B cell (primary cell): ENCODE measurements at regions not wholly inside any gene's neighbourhood (a gene's known extent, or its start where the extent isn't known, plus 50 kb on each side); places are given as distances from the start of the nearest gene placed in this dataset.

Experiments used
- EZH2 ChIP-seq: IDR thresholded peaks from 2 replicates; pipeline ENCODE4 v1.6.1; 2012; ENCODE audit warnings: borderline replicate concordance, low read depth, mild to moderate bottlenecking, moderate library complexity, low read length; ENCODE audit not compliant: insufficient read depth, poor library complexity, severe bottlenecking
- TF ChIP-seq, protein P1 (sequence below): fragments of 200-600 bp; IDR thresholded peaks from one replicate; pipeline ENCODE4 v1.8.0; 2022; ENCODE audit warnings: antibody characterized with exemption, mild to moderate bottlenecking

DNA sequence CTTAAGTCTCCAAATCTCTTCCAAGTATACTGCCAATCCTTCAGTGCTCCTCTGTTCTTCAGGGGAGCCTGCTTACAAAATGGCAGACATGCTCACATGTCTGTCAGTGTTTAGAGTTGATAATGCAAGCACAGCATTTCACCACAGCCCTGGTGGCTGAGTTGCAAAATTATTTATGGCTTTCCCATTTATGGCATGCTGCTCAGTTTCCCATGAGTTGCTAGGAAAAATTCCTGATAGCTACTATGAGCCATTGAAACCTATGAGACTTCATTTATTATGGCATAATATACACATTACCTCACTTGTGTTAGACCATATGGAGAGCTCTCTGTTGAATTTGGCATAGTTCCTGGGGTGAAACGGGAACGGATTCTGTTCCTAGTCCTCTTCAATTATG is 448.7 kb upstream of the TCF4 start:
- no peak for TF ChIP-seq EZH2
- TF ChIP-seq, protein P1, sequence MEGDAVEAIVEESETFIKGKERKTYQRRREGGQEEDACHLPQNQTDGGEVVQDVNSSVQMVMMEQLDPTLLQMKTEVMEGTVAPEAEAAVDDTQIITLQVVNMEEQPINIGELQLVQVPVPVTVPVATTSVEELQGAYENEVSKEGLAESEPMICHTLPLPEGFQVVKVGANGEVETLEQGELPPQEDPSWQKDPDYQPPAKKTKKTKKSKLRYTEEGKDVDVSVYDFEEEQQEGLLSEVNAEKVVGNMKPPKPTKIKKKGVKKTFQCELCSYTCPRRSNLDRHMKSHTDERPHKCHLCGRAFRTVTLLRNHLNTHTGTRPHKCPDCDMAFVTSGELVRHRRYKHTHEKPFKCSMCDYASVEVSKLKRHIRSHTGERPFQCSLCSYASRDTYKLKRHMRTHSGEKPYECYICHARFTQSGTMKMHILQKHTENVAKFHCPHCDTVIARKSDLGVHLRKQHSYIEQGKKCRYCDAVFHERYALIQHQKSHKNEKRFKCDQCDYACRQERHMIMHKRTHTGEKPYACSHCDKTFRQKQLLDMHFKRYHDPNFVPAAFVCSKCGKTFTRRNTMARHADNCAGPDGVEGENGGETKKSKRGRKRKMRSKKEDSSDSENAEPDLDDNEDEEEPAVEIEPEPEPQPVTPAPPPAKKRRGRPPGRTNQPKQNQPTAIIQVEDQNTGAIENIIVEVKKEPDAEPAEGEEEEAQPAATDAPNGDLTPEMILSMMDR: no peak
